ENCODE measurements at regions not wholly inside any gene's neighbourhood (a gene's known extent, or its start where the extent isn't known, plus 50 kb on each side); places are given as distances from the start of the nearest gene placed in this dataset.

- TF ChIP-seq POLR2AphosphoS5 (IDR thresholded peaks at IDR 0.05; ENCODE audit: low read depth, low read length) = no peak
- TF ChIP-seq REST (IDR thresholded peaks at IDR 0.05; ENCODE audit: insufficient read depth in 1 of 2, low read depth in 2 of 2, low read length in 2 of 2) = no peak
- no peak for TF ChIP-seq SIN3A (IDR thresholded peaks at IDR 0.05; ENCODE audit: borderline replicate concordance, insufficient read depth, low read length)
- TF ChIP-seq TAF1 (IDR thresholded peaks at IDR 0.05; ENCODE audit: borderline replicate concordance, insufficient read depth, low read length) = no peak
- TF ChIP-seq FOXP2 (optimal IDR thresholded peaks at IDR 0.05; ENCODE audit: borderline replicate concordance, extremely low read depth, extremely low read length, insufficient read depth) = no peak
Observed at GRCh38 chr5:123720339-123720738, 208.4 kb downstream of the CSNK1G3 start.

DNA sequence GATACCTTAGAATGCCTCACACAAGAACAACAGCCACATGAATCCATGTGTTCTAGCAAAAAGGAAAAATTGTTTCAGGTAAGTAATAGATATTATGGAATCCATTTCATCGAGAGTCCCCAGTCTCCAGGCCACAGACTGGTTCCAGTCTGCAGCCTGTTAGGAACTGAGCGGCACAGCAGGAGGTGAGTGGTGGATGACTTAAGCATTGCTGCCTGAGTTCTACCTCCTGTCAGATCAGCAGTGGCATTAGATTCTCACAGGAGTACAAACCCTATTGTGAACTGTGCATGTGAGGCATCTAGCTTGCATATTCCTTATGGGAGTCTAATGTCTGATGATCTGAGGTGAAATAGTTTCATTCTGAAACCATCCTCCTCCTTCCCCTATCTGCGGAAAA is 207.0 kb downstream of the CSNK1G3 start:
- TF ChIP-seq REST (IDR thresholded peaks at IDR 0.05; ENCODE audit: insufficient read depth in 1 of 2, low read depth in 2 of 2, low read length in 2 of 2) (no peak), POLR2AphosphoS5 (IDR thresholded peaks at IDR 0.05; ENCODE audit: low read depth, low read length) (no peak)

GRCh38 chr5:123718238-123718637 is 206.3 kb downstream of the CSNK1G3 start:
- TF ChIP-seq SIN3A (IDR thresholded peaks at IDR 0.05; ENCODE audit: borderline replicate concordance, insufficient read depth, low read length) = no peak
- no peak for TF ChIP-seq POLR2AphosphoS5 (IDR thresholded peaks at IDR 0.05; ENCODE audit: low read depth, low read length)
- TF ChIP-seq FOXP2 (optimal IDR thresholded peaks at IDR 0.05; ENCODE audit: borderline replicate concordance, extremely low read depth, extremely low read length, insufficient read depth) = no peak
- no peak for TF ChIP-seq TAF1 (IDR thresholded peaks at IDR 0.05; ENCODE audit: borderline replicate concordance, insufficient read depth, low read length)
- TF ChIP-seq REST (IDR thresholded peaks at IDR 0.05; ENCODE audit: insufficient read depth in 1 of 2, low read depth in 2 of 2, low read length in 2 of 2) = no peak

DNA sequence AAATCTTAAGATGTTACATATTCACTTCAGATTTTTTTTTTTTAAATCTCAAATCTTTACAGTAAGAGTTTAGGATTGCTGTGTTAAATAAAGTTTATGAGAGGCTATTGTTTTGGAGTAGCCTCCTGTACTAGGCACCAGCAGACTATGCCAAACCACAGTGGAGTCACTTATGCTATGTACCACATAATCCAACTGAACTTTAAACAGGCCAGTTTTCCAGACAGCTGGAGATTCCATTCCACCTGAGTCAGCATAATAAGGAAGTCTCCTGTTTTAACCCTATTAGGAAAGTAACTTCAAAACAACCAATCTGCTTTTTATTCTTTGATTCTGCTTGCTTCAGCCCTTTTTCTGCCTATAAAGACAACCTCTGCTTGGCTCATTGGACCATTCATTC is 205.2 kb downstream of the CSNK1G3 start:
- TF ChIP-seq TAF1 (IDR thresholded peaks at IDR 0.05; ENCODE audit: borderline replicate concordance, insufficient read depth, low read length) = no peak
- TF ChIP-seq SIN3A (IDR thresholded peaks at IDR 0.05; ENCODE audit: borderline replicate concordance, insufficient read depth, low read length) = no peak
- no peak for TF ChIP-seq REST (IDR thresholded peaks at IDR 0.05; ENCODE audit: insufficient read depth in 1 of 2, low read depth in 2 of 2, low read length in 2 of 2)
- no peak for TF ChIP-seq FOXP2 (optimal IDR thresholded peaks at IDR 0.05; ENCODE audit: borderline replicate concordance, extremely low read depth, extremely low read length, insufficient read depth)
- TF ChIP-seq POLR2AphosphoS5 (IDR thresholded peaks at IDR 0.05; ENCODE audit: low read depth, low read length) = no peak

- TF ChIP-seq SIN3A (IDR thresholded peaks at IDR 0.05; ENCODE audit: borderline replicate concordance, insufficient read depth, low read length) (no peak), POLR2AphosphoS5 (IDR thresholded peaks at IDR 0.05; ENCODE audit: low read depth, low read length) (no peak), FOXP2 (optimal IDR thresholded peaks at IDR 0.05; ENCODE audit: borderline replicate concordance, extremely low read depth, extremely low read length, insufficient read depth) (no peak), REST (IDR thresholded peaks at IDR 0.05; ENCODE audit: insufficient read depth in 1 of 2, low read depth in 2 of 2, low read length in 2 of 2) (no peak), TAF1 (IDR thresholded peaks at IDR 0.05; ENCODE audit: borderline replicate concordance, insufficient read depth, low read length) (no peak)
Observed at GRCh38 chr5:123710031-123710430, 198.1 kb downstream of the CSNK1G3 start.
